SK-N-SH (cell line): ENCODE measurements at regions not wholly inside any gene's neighbourhood (a gene's known extent, or its start where the extent isn't known, plus 50 kb on each side); places are given as distances from the start of the nearest gene placed in this dataset.

Experiments used
- CTCF ChIA-PET: fragments of 300-600, 350-600 bp; formaldehyde crosslinking; extraction: SDS; loops from one replicate; lab custom pipeline; 2021; lab: Yijun Ruan, JAX
- POLR2A ChIA-PET: fragments of 350-600 bp; sonication (Branson Sonifier 250); formaldehyde crosslinking; extraction: SDS; loops from one replicate; lab custom pipeline; 2020; ENCODE audit warnings: antibody characterized with exemption, inconsistent platforms; lab: Yijun Ruan, JAX
- DNase-seq: peaks from one replicate; pipeline ENCODE4 v3.0.0; 2012
- H2AFZ ChIP-seq: fragments of 200-600 bp; sonication (generic); 2 replicates; pipeline ENCODE4 v1.8.1; 2016; ENCODE audit warnings: antibody characterized with exemption, mild to moderate bottlenecking, low read depth
- H3F3A ChIP-seq: fragments of 200-600 bp; sonication (generic); replicated peaks from 2 replicates; pipeline ENCODE3; 2016; ENCODE audit warnings: antibody characterized with exemption, mild to moderate bottlenecking; ENCODE audit not compliant: insufficient read depth
- H3K27ac ChIP-seq, 2 experiments: fragments of 200-500 bp in 1 of 2; fragments of 200-600 bp in 1 of 2; sonication (Bioruptor generic) in 1 of 2; sonication (generic), shearing (Covaris generic) in 1 of 2; 2 replicates each; pipeline versions ENCODE4 v1.5.1 to v1.6.1; 2014 to 2016; ENCODE audit warnings: low read depth in 2 of 2, inconsistent platforms in 1 of 2, low read length in 1 of 2, mild to moderate bottlenecking in 1 of 2, mixed read lengths in 1 of 2
- H3K27me3 ChIP-seq: fragments of 200-600 bp; sonication (generic), shearing (Covaris generic); 2 replicates; pipeline ENCODE4 v1.6.1; 2016; ENCODE audit warnings: mixed run types; ENCODE audit not compliant: insufficient read depth
- H3K36me3 ChIP-seq, 2 experiments: fragments of 200-500 bp in 1 of 2; fragments of 200-600 bp in 1 of 2; sonication (Bioruptor generic) in 1 of 2; sonication (generic) in 1 of 2; replicated peaks in 1 of 2; 2 replicates each; pipeline versions ENCODE3 to v1.5.1; 2014 to 2016; ENCODE audit warnings: low read length in 1 of 2, mild to moderate bottlenecking in 1 of 2; ENCODE audit not compliant: insufficient read depth in 2 of 2, control insufficient read depth in 1 of 2
- H3K4me1 ChIP-seq, 2 experiments: fragments of 200-500 bp in 1 of 2; fragments of 200-600 bp in 1 of 2; sonication (Bioruptor generic) in 1 of 2; sonication (generic), shearing (Covaris generic) in 1 of 2; 2 replicates each; pipeline versions ENCODE4 v1.5.1 to v1.6.1; 2014 to 2016; ENCODE audit warnings: low read depth in 1 of 2, low read length in 1 of 2, mixed run types in 1 of 2; ENCODE audit not compliant: insufficient read depth in 2 of 2, control insufficient read depth in 1 of 2
- H3K4me2 ChIP-seq: fragments of 200-600 bp; sonication (generic), shearing (Covaris generic); 2 replicates; pipeline ENCODE4 v1.6.1; 2017; ENCODE audit warnings: mixed run types
- H3K4me3 ChIP-seq, 2 experiments: fragments of 200-500 bp in 1 of 2; fragments of 200-600 bp in 1 of 2; sonication (Bioruptor generic) in 1 of 2; sonication (generic), shearing (Covaris generic) in 1 of 2; 2 replicates each; pipeline versions ENCODE4 v1.5.1 to v1.8.1; 2014 to 2016; ENCODE audit warnings: low read depth in 2 of 2, inconsistent platforms in 1 of 2, low read length in 1 of 2, mild to moderate bottlenecking in 1 of 2, mixed read lengths in 1 of 2, moderate library complexity in 1 of 2
- H3K79me2 ChIP-seq: fragments of 200-600 bp; sonication (generic); 2 replicates; pipeline ENCODE4 v1.8.1; 2017; ENCODE audit warnings: mild to moderate bottlenecking; ENCODE audit not compliant: insufficient read depth
- H3K9ac ChIP-seq: fragments of 200-600 bp; sonication (generic); 2 replicates; pipeline ENCODE4 v1.6.1; 2017; ENCODE audit warnings: mixed run types
- H3K9me2 ChIP-seq: fragments of 200-600 bp; sonication (generic); 2 replicates; pipeline ENCODE4 v1.6.1; 2017; ENCODE audit warnings: mixed run types
- H3K9me3 ChIP-seq: fragments of 200-600 bp; sonication (generic); 2 replicates; pipeline ENCODE4 v1.6.1; 2017; ENCODE audit warnings: mixed run types, mild to moderate bottlenecking, moderate library complexity
- H4K20me1 ChIP-seq: fragments of 200-600 bp; sonication (generic); 2 replicates; pipeline ENCODE4 v1.6.1; 2017; ENCODE audit warnings: mild to moderate bottlenecking, mixed run types; ENCODE audit not compliant: insufficient read depth
- CHD2 ChIP-seq: fragments of 150-350 bp; IDR thresholded peaks from 2 replicates; pipeline ENCODE4 v1.6.1; 2018; ENCODE audit warnings: low read length; ENCODE audit not compliant: partially characterized antibody
- ELF1 ChIP-seq: IDR thresholded peaks from 2 replicates; pipeline ENCODE4 v1.4.0; 2012
- EP300 ChIP-seq, 2 experiments: IDR thresholded peaks; 2 replicates each; pipeline versions ENCODE4 v1.4.0 to v1.6.1; 2012; ENCODE audit warnings: borderline replicate concordance in 1 of 2, low read depth in 1 of 2, low read length in 1 of 2
- EZH2phosphoT487 ChIP-seq: fragments of 200-600 bp; sonication (generic); IDR thresholded peaks from 2 replicates; pipeline ENCODE4 v1.6.1; 2017; ENCODE audit warnings: low read depth, mixed run types, mild to moderate bottlenecking, antibody characterized with exemption, moderate library complexity, borderline replicate concordance
- FOSL2 ChIP-seq: IDR thresholded peaks from 2 replicates; pipeline ENCODE4 v1.4.0; 2012; ENCODE audit warnings: low read depth, mild to moderate bottlenecking, moderate library complexity, borderline replicate concordance
- GABPA ChIP-seq: IDR thresholded peaks from 2 replicates; pipeline ENCODE4 v1.4.0; 2012; ENCODE audit warnings: low read depth, mild to moderate bottlenecking
- GATA2 ChIP-seq: sonication (generic); formaldehyde crosslinking; IDR thresholded peaks from 2 replicates; pipeline ENCODE4 v1.5.0; 2020; ENCODE audit warnings: mild to moderate bottlenecking, missing genetic modification reagents
- IRF3 ChIP-seq: fragments of 150-350 bp; IDR thresholded peaks from 2 replicates; pipeline ENCODE4 v1.6.1; 2016; ENCODE audit warnings: mild to moderate bottlenecking, low read depth, low read length
- JUND ChIP-seq: IDR thresholded peaks from 2 replicates; pipeline ENCODE4 v1.4.0; 2012
- MEF2A ChIP-seq: IDR thresholded peaks from 2 replicates; pipeline ENCODE4 v1.4.0; 2012; ENCODE audit warnings: low read depth, borderline replicate concordance
- MXI1 ChIP-seq: IDR thresholded peaks from 2 replicates; pipeline ENCODE4 v1.6.1; 2012; ENCODE audit warnings: mild to moderate bottlenecking, low read depth, low read length, improper control_type of control experiment
- NFIC ChIP-seq: IDR thresholded peaks from 2 replicates; pipeline ENCODE4 v1.4.0; 2012; ENCODE audit warnings: borderline replicate concordance
- PBX3 ChIP-seq: IDR thresholded peaks from 2 replicates; pipeline ENCODE4; 2012
- RAD21 ChIP-seq: IDR thresholded peaks from 2 replicates; pipeline ENCODE4 v1.6.1; 2012; ENCODE audit warnings: mild to moderate bottlenecking, low read length
- RCOR1 ChIP-seq: fragments of 150-350 bp; IDR thresholded peaks from 2 replicates; pipeline ENCODE4 v1.6.1; 2017; ENCODE audit warnings: antibody characterized with exemption, low read length
- REST ChIP-seq: IDR thresholded peaks from 2 replicates; pipeline ENCODE4 v1.6.1; 2012; ENCODE audit warnings: mild to moderate bottlenecking, low read depth, low read length, moderate library complexity
- RFX5 ChIP-seq: IDR thresholded peaks from 2 replicates; pipeline ENCODE4 v1.6.1; 2012; ENCODE audit warnings: mild to moderate bottlenecking, improper control_type of control experiment, low read length
- RXRA ChIP-seq: IDR thresholded peaks from 2 replicates; pipeline ENCODE4 v1.4.0; 2012; ENCODE audit warnings: low read depth, mild to moderate bottlenecking, borderline replicate concordance
- SMC3 ChIP-seq: IDR thresholded peaks from 2 replicates; pipeline ENCODE4 v1.6.1; 2012; ENCODE audit warnings: low read depth, low read length, improper control_type of control experiment
- TEAD4 ChIP-seq: IDR thresholded peaks from 2 replicates; pipeline ENCODE4 v1.4.0; 2012; ENCODE audit warnings: mild to moderate bottlenecking, borderline replicate concordance; ENCODE audit not compliant: insufficient read depth
- YY1 ChIP-seq: IDR thresholded peaks from 2 replicates; pipeline ENCODE4 v1.4.0; 2012; ENCODE audit warnings: low read depth, mild to moderate bottlenecking
- ZBTB33 ChIP-seq: IDR thresholded peaks from 2 replicates; pipeline ENCODE4 v1.4.0; 2012; ENCODE audit warnings: low read depth, borderline replicate concordance
- WGBS: methylation state at CpG from one replicate; pipeline ENCODE4 v1.1.6; 2017; ENCODE audit warnings: low lambda C conversion rate; 5-methylcytosine and 5-hydroxymethylcytosine counted together

GRCh38 chr16:54542805-54543505 is 256.4 kb upstream of the IRX3 start:
- H3K79me2 ChIP-seq = no peaks in the 10 kb centered on the region
- H3K4me3 ChIP-seq = no peak overlapping the region
- no peaks in the 10 kb centered on the region for H4K20me1 ChIP-seq
- ChIA-PET CTCF (interaction anchor here (0.6 to 0.9 kb wide), 4 partner anchors 11 to 983 kb away, joined by 3 read pairs; no protein-coding TSS in a partner anchor), POLR2A (no interaction called here)
- no peaks in the 10 kb centered on the region for H3F3A ChIP-seq
- peaks cover 0 to 28% of the 10 kb centered on the region in 2 experiments; a peak in 3 of 4 replicates for H3K4me1 ChIP-seq
- peaks cover 9% of the 10 kb centered on the region; the same call in 1 of the 2 replicates for H3K27me3 ChIP-seq
- peak overlapping the region in 1 of 2 experiments; percentile 8; a peak in 1 of 4 replicates for H3K27ac ChIP-seq
- DNase-seq = peak; percentile 42
- H3K36me3 ChIP-seq = no peaks in the 10 kb centered on the region
- 35% methylated on average over 13 of the region's 13 CpGs for WGBS
- no peaks in the 10 kb centered on the region for H3K9me3 ChIP-seq
- peak; percentile 85 for TF ChIP-seq GATA2 (CRISPR knock-in tag)
- no peak for TF ChIP-seq REST
- peak; percentile 60 for TF ChIP-seq CHD2
- TF ChIP-seq ELF1 = no peak
- TF ChIP-seq EP300 (IDR thresholded peaks at IDR 0.05; ENCODE audit: borderline replicate concordance in 1 of 2, low read depth in 1 of 2, low read length in 1 of 2) = peak in 1 of 2 experiments; percentile 73; a peak in 2 of 4 replicates
- no peak for TF ChIP-seq RFX5
- no peak for TF ChIP-seq PBX3
- no peak for TF ChIP-seq SMC3
- TF ChIP-seq RXRA = no peak
- TF ChIP-seq GABPA = no peak
- TF ChIP-seq RCOR1 = peak; percentile 97
- no peak for TF ChIP-seq TEAD4
- 0 out of 2 replicates have a peak, but pooled peaks have one; percentile 15 for TF ChIP-seq RAD21
- no peak for TF ChIP-seq ZBTB33
- TF ChIP-seq NFIC = no peak
- no peak for TF ChIP-seq MXI1
- TF ChIP-seq JUND = no peak
- no peak for TF ChIP-seq MEF2A
- no peak for TF ChIP-seq FOSL2
- no peak for TF ChIP-seq IRF3
- TF ChIP-seq EZH2phosphoT487 = no peak
- TF ChIP-seq YY1 = no peak
- H3K4me2 ChIP-seq = no peak overlapping the region
- no peak overlapping the region for H2AFZ ChIP-seq
- H3K9ac ChIP-seq = no peak overlapping the region
- H3K9me2 ChIP-seq = no peaks in the 10 kb centered on the region
